Psoas muscle (tissue), 7 donors: ENCODE measurements at regions not wholly inside any gene's neighbourhood (a gene's known extent, or its start where the extent isn't known, plus 50 kb on each side); places are given as distances from the start of the nearest gene placed in this dataset.

Source experiments
- ATAC-seq, 4 donors: fragments of 200-7000 bp; cut with Tn5 transposase; one replicate each; pipeline ENCODE4 v1.9.1; 2020; ENCODE audit warnings: moderate library complexity in 3 of 4, mild to moderate bottlenecking in 2 of 4
- DNase-seq, 2 donors: peaks; one replicate each; pipeline ENCODE4 v3.0.0-alpha.2; 2020
- H3K27ac ChIP-seq: fragments of 200-600 bp; one replicate; pipeline ENCODE4 v1.8.0; 2022
- H3K27me3 ChIP-seq, 3 donors: fragments of 200-600 bp in 1 of 3; one replicate each; pipeline versions ENCODE4 v1.6.1 to v1.8.0; 2013 to 2022; ENCODE audit warnings: low read length in 2 of 3, mild to moderate bottlenecking in 2 of 3, moderate library complexity in 1 of 3; ENCODE audit not compliant: insufficient read depth in 3 of 3
- H3K36me3 ChIP-seq, 2 donors: fragments of 200-600 bp in 1 of 2; one replicate each; pipeline versions ENCODE4 v1.6.1 to v1.8.0; 2013 to 2022; ENCODE audit warnings: low read depth in 1 of 2, mild to moderate bottlenecking in 1 of 2, moderate library complexity in 1 of 2; ENCODE audit not compliant: insufficient read depth in 1 of 2
- H3K4me1 ChIP-seq: fragments of 200-600 bp; one replicate; pipeline ENCODE4 v1.8.0; 2022
- H3K4me3 ChIP-seq: fragments of 200-600 bp; one replicate; pipeline ENCODE4 v1.8.0; 2022; ENCODE audit warnings: mild to moderate bottlenecking
- H3K9me3 ChIP-seq: fragments of 200-600 bp; one replicate; pipeline ENCODE4 v1.8.0; 2022
- whole genome bisulfite sequencing, 3 donors: extraction: QIAGEN DNeasy Blood & Tissue Kit; methylation state at CpG; one replicate each; pipeline versions ENCODE4 v1.1.6 to v1.1.7; 2013; 5-methylcytosine and 5-hydroxymethylcytosine counted together
- intact Hi-C, 2 donors: fragments of 100-400 bp; cut with DNase I; formaldehyde crosslinking; loops; one replicate each; pipeline versions ENCODE4 v1.11.0 to v1.14.2; 2022
- TF ChIP-seq, protein P1 (sequence below): fragments of 200-600 bp; IDR thresholded peaks from one replicate; pipeline ENCODE4 v1.8.0; 2022; ENCODE audit warnings: antibody characterized with exemption
- donor health status: healthy with polysubstance abuse.
- donor health status: DM: no; HTN: no; CAD: no; lungs with moderate emphysema.
- donor health status: Bipolar disorder and iron deficiency.
- donor health status: healthy.
- donor health status: DM: yes; HTN: yes; CAD: no.
- donor health status: DM: no; HTN: no; CAD: no.
- donor health status: DM: yes; HTN: yes; CAD: no.

DNA sequence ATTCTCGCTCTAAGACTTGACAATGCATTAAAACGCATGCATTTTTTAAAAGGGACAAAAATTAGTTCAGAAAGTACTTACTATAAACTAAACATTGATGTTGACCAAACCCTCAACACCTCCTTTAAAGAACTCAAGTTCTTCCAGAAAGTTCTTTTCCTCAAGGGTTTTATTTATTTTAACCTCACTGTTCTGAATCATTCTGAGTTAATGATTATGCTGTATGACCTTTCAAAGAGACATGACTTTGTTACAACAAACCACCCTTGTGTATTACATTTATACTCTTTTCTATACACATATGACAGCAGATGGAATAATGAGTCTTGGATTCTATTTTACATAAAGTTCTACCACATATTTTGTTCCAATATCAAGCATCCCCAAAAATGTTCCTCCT, 139.8 kb upstream of the CCDC150 start:
- Histone ChIP-seq H3K4me3 (no peak overlapping the region), H3K27me3 (no peaks in the 10 kb centered on the region), H3K4me1 (no peaks in the 10 kb centered on the region), H3K36me3 (no peaks in the 10 kb centered on the region), H3K27ac (no peak overlapping the region), H3K9me3 (peaks cover 17% of the 10 kb centered on the region)
- TF ChIP-seq, protein P1, sequence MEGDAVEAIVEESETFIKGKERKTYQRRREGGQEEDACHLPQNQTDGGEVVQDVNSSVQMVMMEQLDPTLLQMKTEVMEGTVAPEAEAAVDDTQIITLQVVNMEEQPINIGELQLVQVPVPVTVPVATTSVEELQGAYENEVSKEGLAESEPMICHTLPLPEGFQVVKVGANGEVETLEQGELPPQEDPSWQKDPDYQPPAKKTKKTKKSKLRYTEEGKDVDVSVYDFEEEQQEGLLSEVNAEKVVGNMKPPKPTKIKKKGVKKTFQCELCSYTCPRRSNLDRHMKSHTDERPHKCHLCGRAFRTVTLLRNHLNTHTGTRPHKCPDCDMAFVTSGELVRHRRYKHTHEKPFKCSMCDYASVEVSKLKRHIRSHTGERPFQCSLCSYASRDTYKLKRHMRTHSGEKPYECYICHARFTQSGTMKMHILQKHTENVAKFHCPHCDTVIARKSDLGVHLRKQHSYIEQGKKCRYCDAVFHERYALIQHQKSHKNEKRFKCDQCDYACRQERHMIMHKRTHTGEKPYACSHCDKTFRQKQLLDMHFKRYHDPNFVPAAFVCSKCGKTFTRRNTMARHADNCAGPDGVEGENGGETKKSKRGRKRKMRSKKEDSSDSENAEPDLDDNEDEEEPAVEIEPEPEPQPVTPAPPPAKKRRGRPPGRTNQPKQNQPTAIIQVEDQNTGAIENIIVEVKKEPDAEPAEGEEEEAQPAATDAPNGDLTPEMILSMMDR: no peak
- ATAC-seq (no peak), DNase-seq (no peak)
- intact Hi-C loops: no loop called here
- 94 to 98% (median 97%) methylated on average over 2 of the region's 2 CpGs for WGBS, 3 donors

DNA sequence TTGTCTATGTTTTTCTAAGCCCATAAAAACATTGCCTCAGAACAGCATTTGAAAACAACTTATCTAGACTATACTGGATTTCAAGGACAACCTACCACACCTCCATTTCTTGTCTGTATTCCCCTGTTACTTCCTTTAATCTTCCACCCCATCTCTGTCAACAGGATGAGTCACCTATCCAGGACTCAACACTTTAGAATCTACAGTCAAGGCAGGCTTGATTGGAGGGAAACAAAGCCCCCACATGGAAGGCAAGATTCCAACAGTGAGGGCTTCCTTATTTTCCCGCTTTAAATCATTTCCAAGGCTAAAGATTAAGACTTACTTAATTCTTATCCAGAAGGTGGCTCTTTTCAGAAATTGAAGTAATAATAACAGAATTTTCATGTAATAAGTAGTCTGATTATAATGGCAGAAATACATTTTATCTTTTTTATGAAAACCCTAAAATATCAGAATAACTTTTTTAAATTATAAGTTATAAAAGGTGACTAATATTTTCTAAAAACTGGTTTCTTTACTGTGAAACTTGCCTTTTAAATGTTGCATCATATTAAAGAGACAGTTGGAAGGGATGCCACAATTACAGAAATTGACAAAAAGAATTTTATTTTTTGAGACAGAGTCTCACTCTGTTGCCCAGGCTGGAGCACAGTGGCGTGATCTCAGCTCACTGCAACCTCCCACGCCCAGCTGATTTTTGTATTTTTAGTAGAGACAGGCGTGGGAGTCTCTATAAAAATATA, 138.7 kb upstream of the CCDC150 start:
- Histone ChIP-seq H3K4me1 (no peaks in the 10 kb centered on the region), H3K4me3 (no peak overlapping the region), H3K27ac (no peak overlapping the region), H3K27me3 (no peaks in the 10 kb centered on the region), H3K36me3 (no peaks in the 10 kb centered on the region), H3K9me3 (peaks cover 17% of the 10 kb centered on the region)
- WGBS, 3 donors: 81 to 82% (median 82%) methylated on average over 4 of the region's 4 CpGs
- TF ChIP-seq, protein P1: no peak
- intact Hi-C loops: no loop called here
- DNase-seq (no peak), ATAC-seq (no peak)

DNA sequence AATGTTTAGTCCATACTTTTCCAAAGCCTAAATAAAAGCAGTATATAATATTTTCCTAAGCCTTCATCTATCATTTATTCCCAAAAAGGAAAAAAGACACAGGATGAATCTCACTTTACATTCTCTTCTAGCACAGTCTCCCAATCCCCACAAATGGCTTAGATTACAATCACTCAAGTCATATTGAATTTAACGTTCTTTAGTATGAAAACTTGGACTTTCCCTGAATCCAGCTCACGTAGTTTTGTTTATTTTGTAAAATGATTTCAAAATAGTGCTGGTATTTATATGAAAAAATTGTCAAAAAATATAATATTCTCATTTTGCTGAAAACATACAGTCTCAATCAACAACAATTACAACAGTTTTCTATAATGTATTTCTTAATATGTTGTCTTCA, 137.7 kb upstream of the CCDC150 start:
- no peak for DNase-seq
- intact Hi-C loops: no loop called here
- peaks cover 17% of the 10 kb centered on the region for H3K9me3 ChIP-seq
- no peak for ATAC-seq
- no peak overlapping the region for H3K4me3 ChIP-seq
- no peaks in the 10 kb centered on the region for H3K4me1 ChIP-seq
- WGBS, 3 donors: 35 to 39% (median 36%) methylated on average over 2 of the region's 2 CpGs
- H3K27me3 ChIP-seq: no peaks in the 10 kb centered on the region
- TF ChIP-seq, protein P1: no peak
- H3K36me3 ChIP-seq: no peaks in the 10 kb centered on the region
- H3K27ac ChIP-seq: no peak overlapping the region

DNA sequence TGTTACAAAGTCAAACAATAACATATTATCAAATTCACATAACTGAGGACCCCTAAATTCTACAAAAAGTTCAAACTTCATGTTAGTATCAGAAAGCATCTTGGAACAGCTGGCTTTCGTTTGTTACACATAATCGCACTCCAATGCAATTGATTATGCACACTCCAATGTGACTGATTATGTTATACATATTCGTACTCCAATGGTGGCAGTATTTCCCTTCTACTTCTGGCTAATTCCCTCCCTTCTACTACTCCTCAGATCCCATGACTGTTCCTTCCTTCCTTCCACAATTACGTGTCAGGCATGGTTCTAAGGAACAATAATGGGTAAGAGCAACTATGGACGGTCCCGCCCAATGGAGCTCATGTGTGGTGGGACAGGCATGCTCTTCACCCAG, 137.1 kb upstream of the CCDC150 start:
- peaks cover 17% of the 10 kb centered on the region for H3K9me3 ChIP-seq
- H3K27me3 ChIP-seq: no peaks in the 10 kb centered on the region
- H3K27ac ChIP-seq: no peak overlapping the region
- H3K4me1 ChIP-seq: no peaks in the 10 kb centered on the region
- DNase-seq: no peak
- TF ChIP-seq, protein P1: no peak
- intact Hi-C loops: no loop called here
- H3K36me3 ChIP-seq: no peaks in the 10 kb centered on the region
- 41 to 55% (median 44%) methylated on average over 6 of the region's 6 CpGs for WGBS, 3 donors
- no peak for ATAC-seq
- no peak overlapping the region for H3K4me3 ChIP-seq

DNA sequence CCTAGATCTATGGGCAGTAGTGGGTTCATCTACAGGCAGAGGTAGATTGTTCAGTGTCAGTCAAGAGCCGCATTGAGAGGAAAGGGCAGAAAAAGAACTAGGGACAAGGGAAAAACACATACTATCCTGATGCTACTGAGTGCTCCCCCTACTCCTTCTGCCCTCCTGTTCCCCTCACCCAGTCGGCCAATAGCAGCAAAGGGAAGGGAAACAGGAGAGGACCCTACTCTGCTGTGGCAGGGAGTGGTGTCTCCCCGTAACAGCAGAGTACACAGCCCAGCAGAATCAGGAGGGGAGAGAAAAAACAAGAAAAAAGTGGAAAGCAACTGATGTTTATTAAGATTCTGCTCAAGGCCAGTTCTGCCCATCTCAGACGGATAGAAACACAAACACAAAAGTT, 136.1 kb upstream of the CCDC150 start:
- ATAC-seq: no peak
- H3K4me1 ChIP-seq: no peaks in the 10 kb centered on the region
- DNase-seq: no peak
- intact Hi-C loops: no loop called here
- peaks cover 13% of the 10 kb centered on the region for H3K9me3 ChIP-seq
- H3K36me3 ChIP-seq: no peaks in the 10 kb centered on the region
- TF ChIP-seq, protein P1: no peak
- no peak overlapping the region for H3K4me3 ChIP-seq
- H3K27ac ChIP-seq: no peak overlapping the region
- WGBS, 3 donors: 82 to 90% (median 82%) methylated on average over 4 of the region's 4 CpGs
- H3K27me3 ChIP-seq: no peaks in the 10 kb centered on the region
